ENCODE measurements at regions not wholly inside any gene's neighbourhood (a gene's known extent, or its start where the extent isn't known, plus 50 kb on each side); places are given as distances from the start of the nearest gene placed in this dataset.

DNA sequence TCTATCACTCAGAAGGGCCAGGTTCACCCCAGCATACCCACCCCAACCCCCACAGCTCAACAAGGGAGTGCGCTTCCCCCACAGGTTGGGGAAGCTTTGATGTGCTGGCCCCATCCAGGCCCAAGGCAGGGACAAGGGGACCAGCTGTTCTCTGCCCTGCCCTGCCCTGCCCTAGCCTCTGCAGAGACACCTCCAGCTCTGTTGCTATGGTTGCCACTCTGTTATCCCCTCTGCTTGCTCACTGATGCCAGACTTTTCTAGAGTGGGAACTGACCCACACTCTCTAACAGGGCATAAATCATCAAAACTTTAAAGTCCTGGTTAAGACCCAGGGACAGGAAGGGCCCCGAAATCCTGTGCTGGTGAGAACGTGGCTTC, 50.4 kb upstream of the ENPP7 start:
- H3K27me3 Mint-ChIP-seq: peaks cover 14 to 54% of the 10 kb centered on the region in 2 donors
- no peaks in the 10 kb centered on the region for H3K9me3 ChIP-seq (ENCODE audit: low read length)
- no peak overlapping the region for H3K4me3 ChIP-seq (ENCODE audit: low read length)
- DNase-seq: no peak
- H3K36me3 Mint-ChIP-seq: no peaks in the 10 kb centered on the region
- H3K4me1 Mint-ChIP-seq: no peaks in the 10 kb centered on the region
- no peaks in the 10 kb centered on the region for H3K4me1 ChIP-seq (ENCODE audit: insufficient read depth, low read length)
- no peak overlapping the region for H3K27ac ChIP-seq (ENCODE audit: low read depth, low read length)
- no peaks in the 10 kb centered on the region for H3K36me3 ChIP-seq (ENCODE audit: insufficient read depth, low read length)
- H3K27me3 ChIP-seq (ENCODE audit: insufficient read depth, low read length, poor library complexity, severe bottlenecking): no peaks in the 10 kb centered on the region
- no peak overlapping the region for H3K4me3 Mint-ChIP-seq
- POLR2A ChIA-PET: no interaction called here
- CTCF ChIA-PET: no interaction called here
- peaks cover 0 to 3% (median 0%) of the 10 kb centered on the region in 5 donors for H3K9me3 Mint-ChIP-seq
- no peak overlapping the region for H3K27ac Mint-ChIP-seq

DNA sequence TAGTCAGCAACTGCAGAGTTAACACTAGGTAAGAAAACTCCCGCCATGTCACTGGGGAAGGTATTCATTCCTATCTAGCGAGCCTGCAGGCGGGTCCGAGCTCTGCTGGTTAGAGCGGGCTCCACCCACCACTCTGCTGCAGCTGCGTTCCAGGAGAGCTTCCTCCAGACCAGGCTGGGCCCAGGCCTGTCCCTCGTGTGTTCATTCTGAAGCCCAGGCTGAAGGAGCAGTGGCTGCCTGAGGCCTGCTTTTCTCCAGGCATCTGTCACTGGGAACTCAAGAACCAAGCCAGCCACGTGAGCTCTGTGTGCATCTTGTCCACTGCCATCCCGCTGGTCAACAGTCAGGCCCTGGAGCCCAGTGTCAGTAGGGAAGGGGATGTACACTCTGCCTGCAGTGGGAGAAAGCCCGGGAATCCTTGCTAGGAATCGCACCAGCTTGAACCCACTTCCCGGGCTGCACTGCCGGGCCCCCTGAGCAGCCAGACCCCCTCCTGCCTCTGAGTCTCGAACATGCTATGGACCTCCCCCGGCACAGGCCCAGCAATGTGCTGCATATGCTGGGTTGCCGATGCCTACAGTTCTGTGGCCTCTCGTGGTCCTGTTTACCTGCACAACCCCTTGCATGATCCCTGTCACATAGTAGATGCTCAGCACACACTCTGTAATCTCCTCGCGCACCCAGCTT, 51.0 kb upstream of the ENPP7 start:
- H3K27ac ChIP-seq (ENCODE audit: low read depth, low read length): no peak overlapping the region
- no peak overlapping the region for H3K27ac Mint-ChIP-seq
- no peak overlapping the region for H3K4me3 ChIP-seq (ENCODE audit: low read length)
- CTCF ChIA-PET: no interaction called here
- no peaks in the 10 kb centered on the region for H3K27me3 ChIP-seq (ENCODE audit: insufficient read depth, low read length, poor library complexity, severe bottlenecking)
- POLR2A ChIA-PET: no interaction called here
- H3K4me1 ChIP-seq (ENCODE audit: insufficient read depth, low read length): no peaks in the 10 kb centered on the region
- no peaks in the 10 kb centered on the region for H3K9me3 ChIP-seq (ENCODE audit: low read length)
- peaks cover 0 to 3% (median 0%) of the 10 kb centered on the region in 5 donors for H3K9me3 Mint-ChIP-seq
- DNase-seq: no peak
- H3K36me3 ChIP-seq (ENCODE audit: insufficient read depth, low read length): no peaks in the 10 kb centered on the region
- H3K4me3 Mint-ChIP-seq: no peak overlapping the region
- no peaks in the 10 kb centered on the region for H3K4me1 Mint-ChIP-seq
- H3K27me3 Mint-ChIP-seq: peaks cover 15 to 55% of the 10 kb centered on the region in 2 donors
- no peaks in the 10 kb centered on the region for H3K36me3 Mint-ChIP-seq

DNA sequence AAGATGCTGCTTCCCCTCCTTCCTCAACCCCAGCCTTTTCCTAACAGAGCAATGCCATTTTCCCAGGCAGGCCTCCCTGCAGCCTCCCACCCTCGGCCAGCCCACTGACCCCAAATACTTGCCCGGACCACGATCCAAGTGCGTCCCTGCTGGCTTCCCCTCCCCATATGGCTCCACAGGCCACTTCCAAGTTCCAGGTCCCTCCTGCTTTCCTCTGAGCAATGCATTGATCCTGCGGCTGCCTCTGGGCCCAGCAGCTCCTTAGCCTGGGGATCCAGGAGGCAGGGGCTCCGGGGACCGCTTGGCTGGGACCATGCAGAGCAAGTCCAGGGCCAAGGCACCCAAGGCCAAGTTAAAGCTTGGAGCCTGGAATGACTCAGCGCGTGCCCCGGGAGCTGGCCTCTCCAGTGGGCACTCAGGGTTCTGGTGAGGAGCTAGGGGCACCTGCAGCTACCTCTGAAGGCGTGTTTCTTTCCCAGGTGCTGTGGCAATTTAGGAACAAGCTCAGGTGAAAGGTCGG, 51.9 kb upstream of the ENPP7 start:
- DNase-seq: no peak
- Mint-ChIP-seq H3K27me3 (peaks cover 20 to 61% of the 10 kb centered on the region in 2 donors), H3K9me3 (peaks cover 5 to 10% (median 6%) of the 10 kb centered on the region in 5 donors), H3K36me3 (peaks cover 0 to 1% (median 0%) of the 10 kb centered on the region in 3 donors), H3K4me3 (no peak overlapping the region), H3K27ac (no peak overlapping the region), H3K4me1 (no peaks in the 10 kb centered on the region)
- POLR2A ChIA-PET: no interaction called here
- CTCF ChIA-PET: no interaction called here
- H3K4me1 ChIP-seq (ENCODE audit: insufficient read depth, low read length): no peaks in the 10 kb centered on the region
- H3K27me3 ChIP-seq (ENCODE audit: insufficient read depth, low read length, poor library complexity, severe bottlenecking): no peaks in the 10 kb centered on the region
- no peaks in the 10 kb centered on the region for H3K36me3 ChIP-seq (ENCODE audit: insufficient read depth, low read length)
- H3K4me3 ChIP-seq (ENCODE audit: low read length): no peak overlapping the region
- no peaks in the 10 kb centered on the region for H3K9me3 ChIP-seq (ENCODE audit: low read length)
- no peak overlapping the region for H3K27ac ChIP-seq (ENCODE audit: low read depth, low read length)

DNA sequence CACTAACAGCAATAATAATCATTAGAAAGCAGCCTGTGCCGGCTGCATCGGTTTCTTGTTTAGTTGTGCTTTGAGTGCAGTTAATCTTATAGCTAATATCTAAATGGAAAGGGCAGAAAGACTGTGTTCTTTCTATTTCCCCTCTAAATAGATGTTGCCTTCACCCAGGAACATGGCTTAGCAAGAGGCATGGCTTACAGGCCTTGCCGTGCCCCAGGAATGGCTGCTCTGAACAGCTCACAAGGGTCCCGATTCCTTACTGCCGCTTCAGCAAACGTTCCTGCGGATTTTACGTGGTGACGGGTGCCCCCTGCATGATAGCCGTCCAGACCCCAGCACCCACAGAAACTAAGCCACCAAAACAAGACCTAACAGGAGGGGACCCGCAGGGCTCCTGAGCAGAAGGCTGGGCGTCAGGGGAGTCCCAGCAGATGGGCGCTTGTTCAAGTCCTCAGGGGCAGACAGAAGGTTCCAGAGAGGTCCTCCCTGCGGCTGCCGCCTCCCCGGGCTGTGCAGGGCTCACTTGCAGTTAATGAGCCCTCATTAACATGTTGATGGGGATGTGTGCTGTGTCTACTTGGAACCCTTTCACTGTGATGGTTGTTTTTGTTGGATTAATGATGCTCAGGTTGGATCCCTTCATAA, 52.5 kb upstream of the ENPP7 start:
- Histone ChIP-seq H3K27ac (ENCODE audit: low read depth, low read length) (no peak overlapping the region), H3K9me3 (ENCODE audit: low read length) (no peaks in the 10 kb centered on the region), H3K4me3 (ENCODE audit: low read length) (no peak overlapping the region), H3K4me1 (ENCODE audit: insufficient read depth, low read length) (no peaks in the 10 kb centered on the region), H3K36me3 (ENCODE audit: insufficient read depth, low read length) (no peaks in the 10 kb centered on the region), H3K27me3 (ENCODE audit: insufficient read depth, low read length, poor library complexity, severe bottlenecking) (no peaks in the 10 kb centered on the region)
- H3K36me3 Mint-ChIP-seq: peaks cover 0 to 7% (median 0%) of the 10 kb centered on the region in 3 donors
- peaks cover 9 to 16% (median 12%) of the 10 kb centered on the region in 5 donors for H3K9me3 Mint-ChIP-seq
- ChIA-PET CTCF (no interaction called here), POLR2A (no interaction called here)
- no peaks in the 10 kb centered on the region for H3K4me1 Mint-ChIP-seq
- H3K27ac Mint-ChIP-seq: no peak overlapping the region
- H3K27me3 Mint-ChIP-seq: peaks cover 20 to 61% of the 10 kb centered on the region in 2 donors
- DNase-seq: no peak
- H3K4me3 Mint-ChIP-seq: no peak overlapping the region

DNA sequence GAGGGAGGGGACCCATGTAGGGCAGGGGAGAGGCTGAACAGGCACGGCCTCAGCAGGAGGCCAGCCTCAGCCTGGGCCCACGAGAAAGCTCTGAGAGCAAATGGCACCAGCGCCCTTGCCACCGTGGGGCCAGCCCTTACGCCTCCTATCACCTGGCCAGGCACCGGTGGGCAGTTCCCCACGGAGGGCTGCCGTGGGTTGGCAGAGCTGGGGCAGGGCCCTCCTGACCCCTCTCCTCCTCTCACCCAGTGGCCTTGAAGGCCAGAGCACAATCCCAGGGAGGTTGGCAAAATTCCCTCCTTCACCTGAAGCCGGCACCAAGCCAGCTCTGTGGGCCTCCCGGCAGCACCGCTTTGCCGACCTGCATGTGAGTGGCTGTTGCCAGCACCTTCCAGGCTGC, 53.1 kb upstream of the ENPP7 start:
- no peaks in the 10 kb centered on the region for H3K27me3 ChIP-seq (ENCODE audit: insufficient read depth, low read length, poor library complexity, severe bottlenecking)
- Mint-ChIP-seq H3K9me3 (peaks cover 11 to 22% (median 14%) of the 10 kb centered on the region in 5 donors), H3K4me1 (no peaks in the 10 kb centered on the region), H3K36me3 (peaks cover 0 to 9% (median 0%) of the 10 kb centered on the region in 3 donors), H3K27ac (no peak overlapping the region), H3K27me3 (peaks cover 24 to 65% of the 10 kb centered on the region in 2 donors), H3K4me3 (no peak overlapping the region)
- H3K9me3 ChIP-seq (ENCODE audit: low read length): no peaks in the 10 kb centered on the region
- ChIA-PET CTCF (no interaction called here), POLR2A (no interaction called here)
- no peaks in the 10 kb centered on the region for H3K36me3 ChIP-seq (ENCODE audit: insufficient read depth, low read length)
- no peaks in the 10 kb centered on the region for H3K4me1 ChIP-seq (ENCODE audit: insufficient read depth, low read length)
- no peak overlapping the region for H3K4me3 ChIP-seq (ENCODE audit: low read length)
- H3K27ac ChIP-seq (ENCODE audit: low read depth, low read length): no peak overlapping the region
- no peak for DNase-seq

DNA sequence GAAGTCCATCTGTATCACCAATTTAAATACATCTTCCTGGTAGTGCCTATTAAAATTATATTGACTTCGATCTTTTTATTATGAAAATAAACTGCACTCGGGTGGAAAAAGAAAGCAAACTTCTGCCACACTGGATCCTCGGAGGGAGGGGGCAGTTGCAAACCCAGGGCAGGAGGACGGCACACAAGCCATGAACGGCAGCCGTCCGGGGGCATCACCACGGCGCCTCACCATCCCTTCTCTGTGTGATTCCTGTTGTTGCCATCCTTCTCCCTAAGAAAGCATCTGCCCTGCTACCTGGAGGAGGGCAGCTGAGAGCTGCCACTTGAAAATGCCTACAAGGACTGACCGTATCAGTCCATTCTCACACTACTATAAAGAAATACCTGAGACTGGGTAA, 53.9 kb upstream of the ENPP7 start:
- no peaks in the 10 kb centered on the region for H3K4me1 Mint-ChIP-seq
- DNase-seq: no peak

DNA sequence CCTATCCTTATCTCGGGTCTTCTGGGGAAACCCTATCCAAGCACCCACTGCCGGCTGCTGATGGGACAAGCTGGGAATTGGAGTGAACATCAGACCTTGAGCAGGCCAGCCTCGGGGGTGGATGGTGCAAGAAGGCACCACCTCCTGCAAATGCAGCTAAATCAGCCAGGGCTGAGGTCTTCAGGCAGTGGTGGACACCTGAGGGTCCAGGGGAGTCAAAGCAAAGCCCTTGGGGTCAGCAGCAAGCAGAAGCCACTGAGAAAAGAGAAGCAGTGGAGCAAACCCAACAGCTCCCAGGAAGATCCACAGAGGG, 55.4 kb upstream of the ENPP7 start:
- Mint-ChIP-seq H3K27me3 (peaks cover 33 to 61% of the 10 kb centered on the region in 2 donors), H3K36me3 (peaks cover 0 to 9% (median 0%) of the 10 kb centered on the region in 3 donors), H3K4me1 (no peaks in the 10 kb centered on the region), H3K9me3 (peaks cover 12 to 27% (median 20%) of the 10 kb centered on the region in 5 donors), H3K4me3 (no peak overlapping the region), H3K27ac (no peak overlapping the region)
- H3K9me3 ChIP-seq (ENCODE audit: low read length): no peaks in the 10 kb centered on the region
- no peaks in the 10 kb centered on the region for H3K36me3 ChIP-seq (ENCODE audit: insufficient read depth, low read length)
- ChIA-PET POLR2A (no interaction called here), CTCF (no interaction called here)
- DNase-seq: no peak
- no peak overlapping the region for H3K27ac ChIP-seq (ENCODE audit: low read depth, low read length)
- no peaks in the 10 kb centered on the region for H3K4me1 ChIP-seq (ENCODE audit: insufficient read depth, low read length)
- no peaks in the 10 kb centered on the region for H3K27me3 ChIP-seq (ENCODE audit: insufficient read depth, low read length, poor library complexity, severe bottlenecking)
- H3K4me3 ChIP-seq (ENCODE audit: low read length): no peak overlapping the region

More for the DNA sequence above, 53.9 kb upstream of the ENPP7 start:
- no peaks in the 10 kb centered on the region for H3K27me3 ChIP-seq (ENCODE audit: insufficient read depth, low read length, poor library complexity, severe bottlenecking)
- H3K9me3 ChIP-seq (ENCODE audit: low read length): no peaks in the 10 kb centered on the region
- Mint-ChIP-seq H3K27me3 (peaks cover 27 to 66% of the 10 kb centered on the region in 2 donors), H3K9me3 (peaks cover 12 to 27% (median 20%) of the 10 kb centered on the region in 5 donors), H3K4me3 (no peak overlapping the region), H3K36me3 (peaks cover 0 to 9% (median 0%) of the 10 kb centered on the region in 3 donors), H3K27ac (no peak overlapping the region)
- H3K36me3 ChIP-seq (ENCODE audit: insufficient read depth, low read length): no peaks in the 10 kb centered on the region
- no peaks in the 10 kb centered on the region for H3K4me1 ChIP-seq (ENCODE audit: insufficient read depth, low read length)
- ChIA-PET CTCF (no interaction called here), POLR2A (no interaction called here)
- H3K27ac ChIP-seq (ENCODE audit: low read depth, low read length): no peak overlapping the region
- no peak overlapping the region for H3K4me3 ChIP-seq (ENCODE audit: low read length)

DNA sequence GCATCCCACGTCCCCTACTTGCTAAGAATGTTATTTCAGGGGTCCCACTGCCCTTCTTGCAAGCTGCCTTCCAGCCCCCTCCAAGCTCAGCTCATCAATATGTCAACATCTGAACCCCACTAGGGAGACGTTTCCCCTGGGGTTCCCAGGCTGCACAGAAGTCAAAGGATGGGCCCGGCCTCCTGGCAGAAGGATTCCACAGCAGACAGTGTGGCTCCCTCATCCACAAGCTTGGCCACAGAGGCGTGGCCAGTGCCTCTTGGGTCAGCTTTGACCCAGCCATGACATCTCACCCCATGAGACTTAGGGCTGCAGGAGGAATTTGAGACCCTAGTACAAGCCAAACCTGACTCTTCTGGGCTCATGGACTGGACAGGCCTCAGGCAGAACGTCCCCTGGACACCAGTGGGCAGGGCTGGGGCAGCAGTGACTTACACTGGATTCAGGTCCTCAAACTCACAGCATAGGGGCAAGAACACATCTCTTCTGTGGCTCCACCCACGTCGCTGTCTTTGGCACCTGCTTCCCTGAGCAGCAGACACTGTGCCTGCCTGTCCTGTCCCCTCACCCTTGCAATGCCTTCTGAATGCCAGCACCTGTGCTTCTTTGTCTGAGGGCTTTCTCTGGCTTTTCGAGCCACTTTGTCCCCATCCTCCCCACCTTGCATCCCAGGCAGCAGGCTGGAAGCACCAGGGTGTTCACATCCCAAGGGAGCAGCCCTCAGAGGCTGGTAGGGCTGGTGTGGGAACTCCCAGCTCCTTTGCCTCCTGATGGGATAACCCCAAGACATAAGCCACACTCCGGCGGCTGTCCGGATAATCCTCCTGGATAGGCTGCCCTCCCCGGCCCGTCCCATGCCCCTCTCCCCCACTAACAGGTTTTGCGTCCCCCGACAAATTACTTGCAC, 56.0 kb upstream of the ENPP7 start:
- H3K36me3 Mint-ChIP-seq: peaks cover 0 to 9% (median 0%) of the 10 kb centered on the region in 3 donors
- Histone ChIP-seq H3K4me1 (ENCODE audit: insufficient read depth, low read length) (no peaks in the 10 kb centered on the region), H3K27ac (ENCODE audit: low read depth, low read length) (no peak overlapping the region), H3K36me3 (ENCODE audit: insufficient read depth, low read length) (no peaks in the 10 kb centered on the region), H3K27me3 (ENCODE audit: insufficient read depth, low read length, poor library complexity, severe bottlenecking) (no peaks in the 10 kb centered on the region), H3K4me3 (ENCODE audit: low read length) (no peak overlapping the region), H3K9me3 (ENCODE audit: low read length) (no peaks in the 10 kb centered on the region)
- ChIA-PET POLR2A (no interaction called here), CTCF (no interaction called here)
- peaks cover 36 to 54% of the 10 kb centered on the region in 2 donors for H3K27me3 Mint-ChIP-seq
- H3K4me1 Mint-ChIP-seq: no peaks in the 10 kb centered on the region
- no peak overlapping the region for H3K27ac Mint-ChIP-seq
- peaks cover 12 to 27% (median 20%) of the 10 kb centered on the region in 5 donors for H3K9me3 Mint-ChIP-seq
- DNase-seq: no peak
- H3K4me3 Mint-ChIP-seq: no peak overlapping the region

All from CD8-positive, alpha-beta memory T cell (primary cell).